Esophagus muscularis mucosa (tissue), 4 donors: ENCODE measurements at regions not wholly inside any gene's neighbourhood (a gene's known extent, or its start where the extent isn't known, plus 50 kb on each side); places are given as distances from the start of the nearest gene placed in this dataset.

ENCODE experiments used
- DNase-seq: peaks from one replicate; pipeline ENCODE4 v3.0.0-alpha.2; 2017; ENCODE audit errors: extremely low spot score
- H3K27ac ChIP-seq, 4 donors: fragments of 200-600 bp; sonication (generic); replicated peaks in 1 of 4; 1 replicate in 3 of 4; 2 replicates in 1 of 4; pipeline ENCODE4 v1.5.1; 2016 to 2019; ENCODE audit warnings: mild to moderate bottlenecking in 1 of 4
- H3K27me3 ChIP-seq, 4 donors: fragments of 200-600 bp; sonication (generic); one replicate each; pipeline versions ENCODE4 v1.5.1 to v1.6.0; 2016 to 2019
- H3K36me3 ChIP-seq, 4 donors: fragments of 200-600 bp; sonication (generic); one replicate each; pipeline ENCODE4 v1.5.1; 2016 to 2019
- H3K4me1 ChIP-seq, 4 donors: fragments of 200-600 bp; sonication (generic); one replicate each; pipeline ENCODE4 v1.5.1; 2016 to 2019
- H3K4me3 ChIP-seq, 4 donors: fragments of 200-600 bp; sonication (generic); 1 replicate in 2 of 4; 2 replicates in 2 of 4; pipeline ENCODE4 v1.5.1; 2016 to 2019; ENCODE audit warnings: mild to moderate bottlenecking in 4 of 4, moderate library complexity in 1 of 4
- H3K9me3 ChIP-seq, 4 donors: fragments of 200-600 bp; sonication (generic); 1 replicate in 3 of 4; 2 replicates in 1 of 4; pipeline ENCODE4 v1.5.1; 2016 to 2019
- EP300 ChIP-seq: sonication (generic); formaldehyde crosslinking; IDR thresholded peaks from one replicate; pipeline ENCODE4 v1.6.1; 2017; ENCODE audit warnings: antibody characterized with exemption
- POLR2A ChIP-seq: fragments of 450-650 bp; IDR thresholded peaks from one replicate; pipeline ENCODE4 v1.6.1; 2017; ENCODE audit warnings: antibody characterized with exemption, moderate library complexity, mild to moderate bottlenecking, low read depth
- POLR2AphosphoS5 ChIP-seq, 2 donors: sonication (generic); formaldehyde crosslinking; IDR thresholded peaks; one replicate each; pipeline ENCODE4 v1.6.1; 2017; ENCODE audit warnings: antibody characterized with exemption in 2 of 2
- WGBS: methylation state at CpG from one replicate; pipeline ENCODE4 v1.1.5; 2018; 5-methylcytosine and 5-hydroxymethylcytosine counted together
- intact Hi-C: fragments of 100-400 bp; cut with DNase I; formaldehyde crosslinking; loops from one replicate; pipeline ENCODE4 v1.15.1; 2023
- TF ChIP-seq, protein P1 (sequence below), 3 experiments: fragments of 200-600 bp in 2 of 3; fragments of 450-650 bp in 1 of 3; sonication (generic) in 2 of 3; IDR thresholded peaks; one replicate each; pipeline ENCODE4 v1.5.1; 2017 to 2019; ENCODE audit warnings: antibody characterized with exemption in 3 of 3, mild to moderate bottlenecking in 2 of 3, moderate library complexity in 1 of 3

- no peaks in the 10 kb centered on the region for H3K27me3 ChIP-seq
- H3K9me3 ChIP-seq = no peaks in the 10 kb centered on the region
- WGBS = 68% methylated on average over 3 of the region's 3 CpGs
- H3K4me1 ChIP-seq = peaks cover 0 to 9% (median 6%) of the 10 kb centered on the region in 4 donors
- TF ChIP-seq POLR2A (no peak), EP300 (no peak), POLR2AphosphoS5 (IDR thresholded peaks at IDR 0.05) (no peak)
- TF ChIP-seq, protein P1, sequence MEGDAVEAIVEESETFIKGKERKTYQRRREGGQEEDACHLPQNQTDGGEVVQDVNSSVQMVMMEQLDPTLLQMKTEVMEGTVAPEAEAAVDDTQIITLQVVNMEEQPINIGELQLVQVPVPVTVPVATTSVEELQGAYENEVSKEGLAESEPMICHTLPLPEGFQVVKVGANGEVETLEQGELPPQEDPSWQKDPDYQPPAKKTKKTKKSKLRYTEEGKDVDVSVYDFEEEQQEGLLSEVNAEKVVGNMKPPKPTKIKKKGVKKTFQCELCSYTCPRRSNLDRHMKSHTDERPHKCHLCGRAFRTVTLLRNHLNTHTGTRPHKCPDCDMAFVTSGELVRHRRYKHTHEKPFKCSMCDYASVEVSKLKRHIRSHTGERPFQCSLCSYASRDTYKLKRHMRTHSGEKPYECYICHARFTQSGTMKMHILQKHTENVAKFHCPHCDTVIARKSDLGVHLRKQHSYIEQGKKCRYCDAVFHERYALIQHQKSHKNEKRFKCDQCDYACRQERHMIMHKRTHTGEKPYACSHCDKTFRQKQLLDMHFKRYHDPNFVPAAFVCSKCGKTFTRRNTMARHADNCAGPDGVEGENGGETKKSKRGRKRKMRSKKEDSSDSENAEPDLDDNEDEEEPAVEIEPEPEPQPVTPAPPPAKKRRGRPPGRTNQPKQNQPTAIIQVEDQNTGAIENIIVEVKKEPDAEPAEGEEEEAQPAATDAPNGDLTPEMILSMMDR (IDR thresholded peaks at IDR 0.05) = no peak
- intact Hi-C loops = no loop called here
- DNase-seq = no peak
- H3K27ac ChIP-seq = no peak overlapping the region
- no peaks in the 10 kb centered on the region for H3K36me3 ChIP-seq
- no peak overlapping the region for H3K4me3 ChIP-seq
These were observed 138.8 kb upstream of the BANK1 start for GRCh38 chr4:101651778-101652177.

- 63% methylated on average over 3 of the region's 3 CpGs for WGBS
- H3K4me3 ChIP-seq = no peak overlapping the region
- no peak for DNase-seq
- H3K27ac ChIP-seq = no peak overlapping the region
- H3K27me3 ChIP-seq = no peaks in the 10 kb centered on the region
- TF ChIP-seq, protein P1 (IDR thresholded peaks at IDR 0.05) = no peak
- TF ChIP-seq EP300 (no peak), POLR2AphosphoS5 (IDR thresholded peaks at IDR 0.05) (no peak), POLR2A (no peak)
- no peaks in the 10 kb centered on the region for H3K9me3 ChIP-seq
- no peaks in the 10 kb centered on the region for H3K36me3 ChIP-seq
- peaks cover 0 to 9% (median 6%) of the 10 kb centered on the region in 4 donors for H3K4me1 ChIP-seq
- intact Hi-C loops = no loop called here
These were observed 140.6 kb upstream of the BANK1 start for GRCh38 chr4:101649790-101650515.

DNA sequence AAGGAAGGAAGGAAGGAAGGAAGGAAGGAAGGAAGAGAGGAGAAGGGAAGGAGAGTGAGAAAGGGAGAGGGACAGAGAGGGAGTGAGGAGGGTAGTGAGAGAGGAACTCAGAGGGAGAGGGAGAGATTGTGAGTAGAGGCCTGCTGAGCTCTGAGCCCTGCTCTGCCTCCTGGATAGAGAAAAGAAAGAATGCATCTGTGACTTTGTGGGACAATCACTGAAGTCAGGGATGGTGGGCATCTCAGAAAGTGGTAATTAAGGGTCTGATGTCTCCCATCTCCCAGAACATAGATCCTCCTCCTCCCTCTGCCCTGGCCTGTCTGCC, 142.9 kb upstream of the BANK1 start:
- DNase-seq = no peak
- H3K36me3 ChIP-seq = no peaks in the 10 kb centered on the region
- H3K27ac ChIP-seq = no peak overlapping the region
- H3K27me3 ChIP-seq = no peaks in the 10 kb centered on the region
- no peak overlapping the region for H3K4me3 ChIP-seq
- TF ChIP-seq POLR2A = no peak
- TF ChIP-seq EP300 = no peak
- TF ChIP-seq, protein P1 (IDR thresholded peaks at IDR 0.05) = no peak
- TF ChIP-seq POLR2AphosphoS5 (IDR thresholded peaks at IDR 0.05) = no peak
- intact Hi-C loops = no loop called here
- H3K4me1 ChIP-seq = peaks cover 0 to 9% (median 6%) of the 10 kb centered on the region in 4 donors
- no peaks in the 10 kb centered on the region for H3K9me3 ChIP-seq

GRCh38 chr4:101644516-101644915, 146.0 kb upstream of the BANK1 start:
- Histone ChIP-seq H3K27me3 (no peaks in the 10 kb centered on the region), H3K27ac (no peak overlapping the region), H3K4me1 (no peaks in the 10 kb centered on the region), H3K36me3 (no peaks in the 10 kb centered on the region), H3K9me3 (no peaks in the 10 kb centered on the region), H3K4me3 (no peak overlapping the region)
- TF ChIP-seq EP300 = no peak
- no peak for TF ChIP-seq POLR2A
- TF ChIP-seq, protein P1 (IDR thresholded peaks at IDR 0.05) = no peak
- no peak for TF ChIP-seq POLR2AphosphoS5 (IDR thresholded peaks at IDR 0.05)
- no peak for DNase-seq
- intact Hi-C loops = no loop called here
- 80% methylated on average over 1 of the region's 1 CpG for WGBS
